Forelimb muscle (tissue), 1 donor: ENCODE measurements at regions not wholly inside any gene's neighbourhood (a gene's known extent, or its start where the extent isn't known, plus 50 kb on each side); places are given as distances from the start of the nearest gene placed in this dataset.
"Not testable (repeated sequence)": the region's sequence is repeated elsewhere in the genome, so short reads cannot be mapped to it uniquely, and the experiment has no call there.

Experiments
- DNase-seq: peaks from one replicate; pipeline ENCODE4 v3.0.0-alpha.2; 2013; ENCODE audit warnings: low read depth

DNA sequence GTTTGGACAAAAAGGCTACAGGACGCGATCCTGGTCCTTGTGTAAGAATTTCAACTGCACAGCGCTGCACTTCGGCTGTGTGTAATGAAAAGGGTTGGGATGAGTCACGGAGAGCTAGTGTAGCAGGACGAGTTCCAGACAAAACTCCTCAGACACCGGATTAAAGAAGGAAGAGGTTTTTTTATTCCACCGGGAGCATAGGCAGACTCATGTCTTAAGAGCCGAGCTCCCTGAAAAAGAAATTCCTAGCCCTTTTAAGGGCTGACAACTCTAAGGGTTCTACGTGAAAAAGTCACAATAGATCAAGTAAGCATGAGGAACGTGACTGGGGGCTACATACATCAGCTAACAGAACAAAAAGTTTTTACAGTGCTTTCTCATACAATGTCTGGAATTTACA lies 54.8 kb upstream of the FAM90A1 start:
- not testable (repeated sequence) for DNase-seq

GRCh38 chr12:8285681-8286080 lies 58.3 kb upstream of the FAM90A1 start:
- DNase-seq: not testable (repeated sequence)

DNA sequence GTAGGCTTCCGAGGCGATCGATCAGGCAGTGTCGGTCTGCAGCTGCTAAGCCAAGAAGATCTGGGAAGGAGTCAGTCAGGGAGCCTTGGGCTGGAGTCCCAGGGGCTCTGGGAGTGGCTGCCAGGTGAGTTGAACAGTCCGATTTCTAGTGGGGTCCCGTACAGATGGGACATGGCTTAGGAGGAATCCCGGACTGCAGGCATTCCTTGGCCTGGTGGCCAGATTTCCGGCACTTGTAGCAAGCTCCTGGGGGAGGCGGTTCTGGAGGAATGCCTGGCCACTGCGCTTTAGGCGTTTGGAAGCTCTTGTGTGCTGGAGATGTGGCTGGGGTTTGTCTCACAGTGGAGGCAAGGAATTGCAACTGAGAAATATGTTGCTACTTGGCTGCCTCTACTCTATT lies 64.3 kb upstream of the FAM90A1 start:
- DNase-seq: not testable (repeated sequence)

- not testable (repeated sequence) for DNase-seq
Measured at GRCh38 chr12:8294662-8295061, 67.2 kb upstream of the FAM90A1 start.

DNA sequence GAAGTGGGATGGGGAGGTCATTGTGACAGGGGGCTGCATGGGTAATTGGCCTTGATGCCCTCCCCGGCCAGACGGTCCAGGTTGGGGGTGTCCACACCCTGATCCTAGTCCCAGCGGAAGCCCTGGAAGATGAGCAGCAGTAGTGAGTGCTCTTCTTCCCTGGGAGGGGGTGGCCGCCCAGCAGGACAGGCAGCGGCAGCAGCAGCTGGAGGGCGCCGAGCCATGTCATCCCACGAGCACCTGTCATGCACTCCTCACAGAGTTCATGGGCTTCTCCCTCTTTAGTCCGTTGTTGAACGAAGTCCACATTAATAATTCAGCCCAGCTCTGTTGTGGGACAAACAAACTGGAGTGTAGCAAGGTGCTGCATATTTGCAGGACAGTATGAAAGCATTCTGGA lies 81.2 kb upstream of the FAM90A1 start:
- DNase-seq: not testable (repeated sequence)

DNA sequence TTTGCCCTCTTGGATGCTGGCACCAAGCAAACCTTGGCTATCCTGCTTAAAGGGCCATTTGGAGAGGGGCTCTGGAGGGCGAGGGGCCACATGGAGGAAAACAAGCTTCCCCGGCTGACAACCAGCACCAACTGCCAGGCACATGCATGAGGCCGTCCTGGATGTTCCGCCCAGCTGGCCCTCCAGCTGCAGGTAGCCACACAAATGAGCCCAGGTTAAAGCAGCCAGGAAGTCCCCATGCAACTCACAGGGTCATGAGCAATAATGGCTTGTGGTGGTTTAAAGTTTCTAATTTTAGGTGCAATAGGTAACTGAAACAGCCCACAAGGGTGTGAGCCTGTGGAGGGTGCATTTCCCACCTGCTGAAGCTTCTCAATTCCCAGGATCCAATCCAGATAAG lies 88.6 kb upstream of the FAM90A1 start:
- DNase-seq: not testable (repeated sequence)

- not testable (repeated sequence) for DNase-seq
Measured at GRCh38 chr12:8317675-8318074, 90.3 kb upstream of the FAM90A1 start.

- DNase-seq: peak; percentile 4
Measured at GRCh38 chr12:8320251-8320730, 92.9 kb upstream of the FAM90A1 start.

DNA sequence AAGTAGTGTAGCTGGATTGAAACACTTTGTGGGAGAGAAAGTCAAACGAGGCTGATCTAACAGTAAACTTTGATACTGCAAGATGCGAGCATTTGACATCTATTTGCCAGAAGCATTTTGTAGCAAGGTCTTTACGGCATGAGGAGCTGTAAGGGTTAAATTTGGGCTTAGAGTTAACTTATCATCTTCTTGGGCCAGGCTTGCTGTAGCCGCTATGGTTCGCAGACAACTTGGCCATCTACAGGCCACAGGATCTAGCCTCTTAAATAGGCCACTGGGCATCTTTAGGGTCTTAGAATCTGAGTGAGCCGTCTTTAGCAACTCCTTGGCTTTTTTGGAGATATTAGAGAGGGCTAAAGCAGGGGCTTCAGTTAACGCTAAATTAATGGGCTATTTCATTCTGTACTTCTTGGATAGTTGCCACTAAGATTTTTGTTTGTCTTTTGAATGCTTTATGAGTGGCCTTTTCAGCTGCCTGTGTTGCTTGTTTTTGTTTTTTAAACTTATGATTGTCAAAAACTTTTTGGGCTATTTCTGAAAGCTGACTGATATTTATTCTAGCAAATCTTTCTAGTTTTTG lies 93.5 kb upstream of the FAM90A1 start:
- not testable (repeated sequence) for DNase-seq

DNA sequence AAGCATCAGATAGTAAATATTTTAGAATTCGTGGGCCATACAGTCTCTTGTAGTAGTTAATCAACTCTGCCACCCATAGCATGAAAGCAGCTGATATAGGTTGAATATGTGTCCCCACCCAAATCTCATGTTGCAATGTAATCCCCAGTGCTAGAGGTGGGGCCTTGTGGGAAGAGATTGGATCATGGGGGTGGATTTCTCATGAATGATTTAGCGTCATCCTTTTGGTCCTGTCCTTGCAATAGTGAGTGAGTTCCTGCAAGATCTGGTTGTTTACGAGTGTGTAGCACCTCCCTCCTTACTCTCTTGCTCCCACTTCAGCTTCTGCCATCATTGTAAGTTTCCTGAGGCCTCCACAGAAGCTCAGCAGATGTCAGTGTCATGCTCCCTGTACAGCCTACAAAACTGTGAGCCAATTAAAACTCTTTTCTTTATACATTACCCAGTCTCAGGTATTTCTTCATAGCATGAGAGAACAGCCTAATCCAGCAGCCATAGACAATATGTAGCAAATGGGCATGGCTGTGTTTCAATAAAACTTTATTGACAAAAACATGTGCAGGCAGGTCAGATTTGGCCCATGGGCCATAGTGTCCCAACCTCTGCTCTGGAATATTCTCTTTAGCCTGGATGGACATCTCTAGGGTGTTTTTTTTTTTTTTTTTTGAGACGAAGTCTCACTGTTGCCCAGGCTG lies 97.9 kb upstream of the FAM90A1 start:
- DNase-seq: not testable (repeated sequence)

DNA sequence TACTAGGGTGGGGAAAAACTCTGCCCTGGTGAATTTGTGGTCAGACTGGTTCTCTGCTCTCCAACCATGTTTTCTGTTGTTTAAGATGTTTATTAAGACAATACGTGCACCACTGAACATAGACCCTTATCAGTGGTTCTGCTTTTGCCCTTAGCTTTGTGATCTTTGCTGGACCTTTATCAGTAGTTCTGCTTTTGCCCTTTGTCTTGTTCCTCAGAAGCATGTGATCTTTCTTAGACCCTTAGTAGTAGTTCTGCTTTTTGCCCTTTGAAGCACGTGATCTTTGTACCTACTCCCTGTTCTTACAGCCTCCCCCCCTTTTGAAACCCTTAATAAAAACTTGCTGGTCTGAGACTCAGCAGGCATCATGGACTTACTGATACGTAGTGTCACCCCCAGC lies 101.4 kb upstream of the FAM90A1 start:
- not testable (repeated sequence) for DNase-seq

DNA sequence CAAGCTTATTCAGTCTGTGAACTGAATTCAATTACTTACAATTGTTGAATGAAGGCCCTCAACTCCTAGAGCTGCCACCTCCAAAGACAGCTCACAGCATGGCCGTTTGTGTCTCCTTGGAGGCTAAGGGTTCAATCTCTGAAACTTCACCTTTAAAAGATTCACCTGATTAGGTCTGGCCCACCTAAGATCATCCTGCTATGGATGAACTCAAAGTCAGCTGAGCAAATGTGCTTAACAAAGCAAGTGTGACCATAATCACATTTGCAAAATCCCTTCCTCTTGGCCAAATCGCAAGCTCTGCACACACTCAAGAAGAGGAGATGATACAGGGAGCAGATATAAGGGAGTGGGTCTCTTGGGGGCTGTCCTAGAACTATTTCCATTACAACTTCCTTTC lies 105.0 kb upstream of the FAM90A1 start:
- DNase-seq: not testable (repeated sequence)

DNA sequence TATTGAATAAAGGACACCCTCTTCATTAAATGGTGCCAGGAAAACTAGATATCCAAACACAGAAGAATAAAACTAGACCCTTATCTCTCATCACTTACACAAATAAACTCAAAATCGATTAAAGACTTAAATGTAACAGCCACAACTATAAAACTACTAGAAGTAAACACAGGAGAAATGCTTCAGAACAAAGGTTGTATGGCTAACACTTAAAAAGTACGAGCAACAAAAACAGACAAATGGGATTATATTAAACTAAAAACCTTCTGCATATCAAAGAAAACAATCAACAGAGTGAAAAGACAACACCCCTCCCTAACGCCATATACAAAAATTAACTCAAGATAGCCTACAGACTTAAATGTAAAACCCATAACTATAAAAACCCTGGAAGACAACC lies 104.7 kb upstream of the CLEC6A start:
- not testable (repeated sequence) for DNase-seq

- not testable (repeated sequence) for DNase-seq
Measured at GRCh38 chr12:8354741-8355140, 101.0 kb upstream of the CLEC6A start.

DNA sequence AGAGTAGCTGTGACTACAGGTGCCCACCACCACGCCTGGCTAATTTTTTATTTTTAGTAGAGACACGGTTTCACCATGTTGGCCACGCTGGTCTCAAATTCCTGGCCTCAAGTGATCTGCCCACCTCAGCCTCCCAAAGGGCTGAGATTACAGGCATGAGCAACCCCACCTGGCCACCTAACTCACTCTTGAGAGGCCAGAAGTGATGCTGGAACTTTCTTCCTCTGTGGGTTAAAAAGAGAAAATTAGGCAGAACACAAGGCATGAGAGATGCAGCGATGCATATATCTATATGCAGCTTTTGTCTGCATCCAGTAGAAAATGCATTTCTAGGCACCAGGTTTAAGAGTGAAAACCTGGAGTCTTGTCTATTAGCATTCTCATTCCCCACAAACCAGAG lies 100.2 kb upstream of the CLEC6A start:
- not testable (repeated sequence) for DNase-seq

- not testable (repeated sequence) for DNase-seq
Measured at GRCh38 chr12:8373744-8374143, 82.0 kb upstream of the CLEC6A start.

GRCh38 chr12:8375122-8375521 lies 80.6 kb upstream of the CLEC6A start:
- DNase-seq: not testable (repeated sequence)

DNA sequence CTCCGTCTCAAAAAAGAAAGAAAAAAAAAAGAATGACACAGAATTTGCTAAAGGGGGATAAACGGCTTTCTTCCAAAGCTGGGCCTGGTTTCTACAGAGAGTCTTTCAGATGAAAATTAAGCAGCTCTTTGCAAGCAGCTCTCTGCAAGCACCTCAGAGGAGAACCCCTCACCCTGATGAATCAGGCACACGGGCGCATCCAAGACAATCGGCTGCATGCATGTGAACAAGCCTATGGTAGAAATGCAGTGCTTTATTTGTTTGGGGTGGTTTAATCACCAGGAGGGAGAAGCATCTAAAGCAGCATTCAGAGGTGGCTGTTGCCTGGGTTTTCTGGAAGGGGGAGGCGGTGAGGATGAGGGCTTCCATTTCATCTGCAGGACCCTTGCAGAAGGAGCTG lies 78.0 kb upstream of the CLEC6A start:
- not testable (repeated sequence) for DNase-seq

DNA sequence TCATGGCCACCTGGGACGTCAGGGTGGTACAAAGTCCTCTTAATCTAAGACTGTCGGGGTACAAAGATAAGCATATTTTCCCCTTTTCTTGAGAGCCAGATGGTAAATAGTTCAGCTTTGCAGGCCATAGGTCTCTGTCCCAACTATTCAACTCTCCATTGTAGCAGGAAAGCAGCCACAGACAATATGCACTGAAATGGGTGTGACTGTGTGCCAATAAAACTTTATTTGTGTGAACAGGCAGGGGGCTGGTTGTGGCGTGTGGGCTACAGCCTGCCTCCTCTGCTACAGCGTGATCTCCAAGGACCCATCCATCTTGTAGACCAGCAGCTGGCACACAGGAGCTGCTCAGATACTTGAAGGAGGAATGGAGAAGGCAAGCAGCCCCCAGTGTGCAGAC lies 73.2 kb upstream of the CLEC6A start:
- DNase-seq: not testable (repeated sequence)

GRCh38 chr12:8384686-8385085 lies 71.1 kb upstream of the CLEC6A start:
- DNase-seq: not testable (repeated sequence)

DNA sequence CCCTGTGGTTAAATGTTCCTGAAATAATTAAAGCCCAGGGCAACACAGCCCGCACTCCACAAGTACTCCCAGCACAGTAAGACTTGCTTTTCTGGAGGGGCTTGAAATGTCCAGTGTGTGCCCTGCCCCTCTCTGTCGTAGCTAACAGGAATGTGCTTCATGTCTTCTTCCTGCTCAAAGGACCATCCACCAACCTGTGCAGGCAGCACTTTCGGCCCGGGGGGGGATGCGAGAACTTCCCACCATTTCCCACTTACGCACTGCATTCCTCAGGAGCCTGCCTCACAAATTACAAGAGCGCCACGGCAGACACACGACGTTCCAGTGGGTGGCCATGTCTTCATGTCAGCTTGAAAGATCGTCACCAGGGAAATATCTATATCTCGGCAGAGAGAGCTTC lies 70.3 kb upstream of the CLEC6A start:
- DNase-seq: not testable (repeated sequence)

GRCh38 chr12:8386661-8387060 lies 69.1 kb upstream of the CLEC6A start:
- DNase-seq: not testable (repeated sequence)

DNA sequence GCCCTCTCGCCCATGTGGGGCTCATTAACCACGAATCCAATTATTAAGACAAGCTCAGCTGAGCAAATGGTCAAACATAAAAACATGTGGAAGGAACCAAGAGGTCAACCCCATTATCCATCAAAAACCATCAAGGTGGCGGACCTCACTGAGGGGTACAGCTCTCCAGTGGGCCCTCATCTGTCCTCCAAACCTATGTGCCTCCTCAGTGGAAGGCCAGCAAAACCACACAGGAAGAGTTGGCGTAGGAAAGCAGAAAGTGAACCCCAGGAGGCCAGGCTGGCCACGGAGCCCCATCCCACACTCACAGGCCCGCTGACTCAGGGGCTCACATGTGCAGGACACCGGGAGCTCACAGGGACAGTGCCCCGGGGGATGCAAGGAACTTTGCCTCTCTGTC lies 66.5 kb upstream of the CLEC6A start:
- not testable (repeated sequence) for DNase-seq
